ENCODE measurements at regions not wholly inside any gene's neighbourhood (a gene's known extent, or its start where the extent isn't known, plus 50 kb on each side); places are given as distances from the start of the nearest gene placed in this dataset.

DNA sequence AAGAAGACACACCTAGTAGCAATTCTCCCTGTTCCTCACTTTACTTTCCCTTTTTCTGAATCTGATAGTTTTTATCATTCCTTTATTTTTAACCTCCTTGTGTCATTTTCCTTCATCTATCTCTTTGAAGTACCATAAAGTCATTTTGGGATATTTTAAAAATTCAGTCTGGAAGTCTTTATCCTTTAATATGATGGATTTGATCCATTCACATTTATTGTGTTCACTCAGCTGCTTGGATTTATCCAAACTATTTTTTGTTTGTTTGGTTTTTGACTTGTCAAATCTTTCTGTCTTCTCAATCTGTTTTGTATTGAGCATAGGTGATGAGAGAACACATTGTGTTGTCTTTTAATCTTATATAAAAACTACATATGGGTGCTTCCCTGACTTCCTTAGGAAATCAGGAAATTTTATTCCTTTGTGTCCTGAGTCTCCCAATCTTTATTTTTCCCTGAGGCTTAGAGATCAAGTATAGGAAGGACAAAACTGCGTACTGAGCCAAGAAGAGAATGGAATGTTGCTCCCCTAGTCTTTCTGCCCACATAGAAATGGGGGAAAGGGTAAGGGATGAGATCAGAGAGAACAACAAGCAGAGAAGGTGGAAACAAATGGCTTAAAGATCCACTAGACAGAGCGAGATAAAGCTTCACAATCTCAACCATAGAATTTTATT lies 132.7 kb upstream of the HABP2 start:
- no peak for DNase-seq (ENCODE audit: low spot score)

DNA sequence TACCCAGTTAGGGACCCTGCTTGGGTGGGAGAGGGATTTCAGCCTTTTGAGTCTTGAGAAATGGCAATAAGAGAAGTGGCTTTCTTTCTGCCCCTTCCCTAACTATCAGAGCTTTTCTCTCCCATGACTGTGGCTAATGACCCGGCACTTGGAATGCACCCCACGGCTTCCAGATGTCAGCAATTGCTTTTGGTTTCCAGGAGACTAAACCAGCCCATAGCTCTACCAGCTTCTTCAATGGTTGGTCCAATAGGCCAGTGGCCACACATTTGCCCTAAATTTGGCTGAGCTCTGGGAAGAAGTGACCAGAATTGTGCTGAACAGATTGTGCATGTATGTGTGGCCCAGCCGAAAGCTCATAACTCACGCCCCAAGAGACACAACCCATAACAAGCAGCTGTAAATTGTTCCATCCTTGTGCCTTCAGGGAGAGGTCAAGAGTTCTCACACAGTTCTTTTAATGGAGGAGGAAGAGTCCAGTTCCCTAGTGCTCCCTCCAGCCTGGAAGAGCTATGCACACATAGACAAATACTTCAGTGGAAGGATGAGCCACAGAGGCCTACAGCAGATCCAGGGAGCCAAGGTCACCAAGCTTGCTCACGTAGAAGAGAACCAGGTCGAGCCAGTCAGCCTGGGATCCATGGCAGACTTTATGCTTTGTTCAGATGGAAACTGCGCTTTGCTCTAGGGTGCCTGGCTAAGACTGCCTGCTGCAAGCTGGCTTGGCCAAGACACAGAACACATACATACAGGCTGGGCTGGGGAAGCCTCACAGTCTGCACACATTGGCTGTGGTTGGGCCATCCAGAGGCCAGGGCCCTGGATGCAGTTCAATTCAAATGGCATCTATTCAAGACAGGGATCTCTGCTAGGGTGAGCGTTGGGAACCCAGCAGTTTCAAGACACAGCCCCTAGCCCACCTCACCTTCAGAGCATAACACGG lies 131.8 kb upstream of the HABP2 start:
- no peak for DNase-seq (ENCODE audit: low spot score)

DNA sequence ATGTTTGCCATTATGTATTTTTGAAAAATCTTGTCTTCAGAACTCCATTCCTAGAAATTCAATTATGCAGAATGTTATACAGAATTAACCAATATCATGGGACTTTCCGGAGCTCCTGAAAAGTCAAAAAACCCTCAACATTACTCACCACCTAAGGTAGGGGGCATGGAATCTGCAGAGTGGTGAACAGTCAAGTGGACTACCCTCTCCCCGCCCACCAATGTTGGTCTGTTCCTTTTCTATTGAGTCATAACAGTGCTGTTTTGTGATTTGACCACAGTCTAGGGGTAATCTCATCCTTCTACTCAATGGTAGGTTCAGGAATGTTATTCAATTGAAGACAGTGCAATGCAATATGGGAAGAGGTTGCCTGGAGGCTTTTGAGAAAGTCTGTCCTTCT lies 130.5 kb upstream of the HABP2 start:
- DNase-seq (ENCODE audit: low spot score) = no peak

DNA sequence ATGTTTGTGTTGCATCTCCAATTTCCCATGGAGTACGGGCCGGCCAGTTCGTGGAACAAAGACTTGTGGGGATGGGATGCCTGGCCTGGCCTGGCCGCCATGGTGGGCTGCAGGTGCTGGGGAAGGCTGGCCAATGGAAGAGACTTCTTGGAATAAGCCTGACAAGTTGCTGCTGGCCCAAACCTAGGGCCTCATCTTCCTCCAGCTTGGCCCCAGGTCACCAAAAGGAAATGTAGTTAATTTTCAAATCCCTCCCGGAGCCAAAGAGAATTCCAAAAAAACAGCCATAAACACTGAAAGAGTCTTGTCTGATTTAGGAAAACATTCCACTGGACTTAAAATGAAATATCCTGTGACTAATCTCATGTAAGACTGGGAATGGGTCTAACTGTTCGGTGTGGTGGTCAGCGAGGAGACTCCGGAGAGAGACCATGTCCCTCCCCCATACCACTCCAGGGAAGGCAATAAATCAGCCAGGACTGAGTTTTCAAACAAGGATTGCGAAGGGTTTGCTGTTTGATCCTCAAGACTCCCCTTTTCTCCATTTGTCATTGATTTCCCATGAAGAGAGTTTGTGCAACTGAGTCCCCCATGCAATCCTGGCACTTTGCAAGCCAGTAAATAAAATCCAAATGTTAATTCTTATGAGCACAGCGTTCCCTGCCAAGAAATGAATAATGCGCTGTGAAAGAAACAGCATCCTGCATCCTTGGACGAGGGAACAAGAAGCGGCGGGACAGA lies 128.7 kb upstream of the HABP2 start:
- no peak for DNase-seq (ENCODE audit: low spot score)

DNA sequence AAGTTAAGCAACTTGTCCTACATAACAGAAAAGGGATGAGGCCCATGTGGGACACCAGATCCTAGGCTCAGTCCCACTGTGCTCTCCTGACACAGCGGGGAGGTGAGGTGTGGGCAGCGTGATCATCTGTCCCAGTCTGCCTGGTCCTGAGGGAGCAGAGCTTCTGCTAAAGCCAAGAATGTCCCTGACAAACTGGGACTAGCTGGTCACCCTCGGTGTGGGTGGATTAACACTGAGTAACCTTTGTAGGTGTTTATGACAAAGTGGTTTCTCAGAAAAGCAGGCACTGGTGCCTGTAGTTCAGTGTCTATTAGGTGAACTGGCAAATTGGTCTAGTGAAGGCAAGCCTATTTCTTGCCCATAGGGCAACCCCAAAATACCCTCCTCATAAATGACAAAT lies 127.8 kb upstream of the HABP2 start:
- no peak for DNase-seq (ENCODE audit: low spot score)

DNA sequence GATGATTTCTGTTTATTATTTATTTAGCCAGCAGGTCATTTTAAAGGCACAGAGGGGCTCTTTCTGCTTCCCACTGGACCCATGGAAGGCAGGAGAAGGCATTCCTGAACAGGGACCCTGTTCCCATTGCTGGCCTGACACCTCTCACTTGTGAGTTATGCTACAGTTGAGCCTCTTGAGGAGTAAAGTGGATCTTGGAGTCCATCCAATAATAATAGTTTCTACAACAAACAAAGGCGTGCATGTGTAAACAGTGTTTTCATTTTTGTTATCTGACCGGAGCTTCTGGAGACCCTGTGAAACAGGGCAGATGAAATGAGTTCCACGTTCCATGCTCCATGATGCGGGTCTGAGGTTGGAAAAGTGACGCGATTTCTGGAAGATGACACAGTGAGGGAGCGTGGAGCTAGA lies 127.3 kb upstream of the HABP2 start:
- DNase-seq (ENCODE audit: low spot score) = no peak

DNA sequence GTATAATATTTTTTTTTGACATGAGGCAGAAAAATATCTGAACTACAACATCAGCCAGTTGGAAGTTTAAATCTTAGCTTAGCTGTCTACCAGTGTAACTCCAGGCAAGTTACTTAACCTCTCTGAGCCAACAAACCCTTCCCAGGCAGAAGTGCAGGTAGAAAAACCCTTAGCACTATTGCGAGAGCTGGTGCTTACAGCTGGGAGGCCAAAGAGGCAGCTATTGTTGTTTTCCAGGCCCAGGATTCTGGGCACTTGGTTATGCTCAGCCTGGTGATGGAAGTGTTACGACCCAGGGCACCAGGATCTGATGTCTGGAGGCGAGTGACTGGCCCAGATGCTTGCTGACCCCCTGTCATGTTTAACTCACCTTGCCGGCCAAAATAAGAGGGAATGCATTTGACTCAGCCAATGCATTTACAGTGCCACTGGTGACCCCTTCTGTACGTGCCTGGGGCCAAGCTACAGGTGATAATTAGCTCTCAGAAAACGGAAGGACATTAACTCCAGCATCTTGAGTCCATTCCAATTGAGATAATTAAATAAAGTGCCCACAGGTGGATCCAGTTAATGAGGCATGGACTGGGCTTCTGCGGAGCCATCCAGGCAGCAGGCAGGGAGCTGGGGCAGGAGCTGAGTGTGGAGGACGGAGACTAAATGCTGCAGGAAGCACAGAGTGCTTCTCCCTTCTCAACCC lies 126.5 kb upstream of the HABP2 start:
- no peak for DNase-seq (ENCODE audit: low spot score)

DNA sequence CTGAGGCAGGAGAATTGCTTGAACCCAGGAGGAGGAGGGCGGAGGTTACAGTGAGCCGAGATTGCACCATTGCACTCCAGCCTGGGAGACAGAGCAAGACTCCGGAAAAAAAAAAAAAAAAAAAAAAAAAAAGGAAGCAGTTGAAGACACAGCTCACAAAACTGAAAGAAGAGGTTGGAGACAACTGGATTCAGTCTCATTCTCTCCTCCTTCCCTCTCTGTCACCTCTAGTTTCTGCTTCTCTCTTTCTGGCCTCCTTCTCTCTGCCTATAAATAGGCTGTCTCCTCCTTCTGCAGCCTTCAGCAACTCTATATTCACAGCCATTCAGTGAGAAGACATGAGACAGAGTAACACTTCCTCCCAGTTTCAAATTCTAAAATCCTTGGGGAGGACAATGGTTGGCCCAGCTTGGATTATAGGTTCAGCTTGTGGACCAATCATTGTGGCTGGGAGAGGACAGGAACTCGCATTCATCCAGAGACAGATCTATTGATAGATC lies 125.6 kb upstream of the HABP2 start:
- DNase-seq (ENCODE audit: low spot score) = no peak

DNA sequence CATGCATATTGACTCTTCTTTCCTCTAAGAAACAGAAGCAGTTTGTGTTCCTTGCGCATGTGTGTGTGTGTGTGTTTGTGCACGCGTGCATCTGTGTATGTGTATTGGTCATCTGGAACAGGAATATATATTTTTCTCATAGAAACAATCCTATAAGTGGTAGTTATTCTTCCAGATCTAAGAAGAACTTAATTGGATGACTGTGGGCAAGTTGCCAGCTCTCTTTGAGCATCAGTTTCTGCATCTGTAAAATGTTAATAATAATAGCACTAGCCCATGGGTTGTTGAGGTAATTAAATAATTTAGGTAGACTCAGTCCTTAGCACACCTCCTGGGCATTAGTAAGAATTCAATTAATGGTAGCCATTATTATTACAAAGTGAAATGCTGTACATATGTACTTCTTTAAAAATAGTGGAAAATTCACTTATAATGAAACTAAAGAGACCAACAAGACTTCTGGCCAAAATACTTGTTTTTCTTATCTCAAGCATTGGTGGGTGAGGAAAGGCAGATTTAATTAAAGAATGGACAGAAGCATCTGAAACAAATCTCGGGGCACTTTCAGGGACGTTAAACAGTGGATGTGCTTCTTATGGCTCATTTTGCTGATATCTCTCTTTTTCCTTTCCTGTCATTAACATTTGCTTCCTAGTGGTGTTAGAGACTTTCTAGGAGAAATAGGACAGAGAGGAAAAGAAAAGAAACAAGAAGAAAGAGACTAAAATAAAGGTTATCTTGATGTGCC lies 124.9 kb upstream of the HABP2 start:
- no peak for DNase-seq (ENCODE audit: low spot score)

DNA sequence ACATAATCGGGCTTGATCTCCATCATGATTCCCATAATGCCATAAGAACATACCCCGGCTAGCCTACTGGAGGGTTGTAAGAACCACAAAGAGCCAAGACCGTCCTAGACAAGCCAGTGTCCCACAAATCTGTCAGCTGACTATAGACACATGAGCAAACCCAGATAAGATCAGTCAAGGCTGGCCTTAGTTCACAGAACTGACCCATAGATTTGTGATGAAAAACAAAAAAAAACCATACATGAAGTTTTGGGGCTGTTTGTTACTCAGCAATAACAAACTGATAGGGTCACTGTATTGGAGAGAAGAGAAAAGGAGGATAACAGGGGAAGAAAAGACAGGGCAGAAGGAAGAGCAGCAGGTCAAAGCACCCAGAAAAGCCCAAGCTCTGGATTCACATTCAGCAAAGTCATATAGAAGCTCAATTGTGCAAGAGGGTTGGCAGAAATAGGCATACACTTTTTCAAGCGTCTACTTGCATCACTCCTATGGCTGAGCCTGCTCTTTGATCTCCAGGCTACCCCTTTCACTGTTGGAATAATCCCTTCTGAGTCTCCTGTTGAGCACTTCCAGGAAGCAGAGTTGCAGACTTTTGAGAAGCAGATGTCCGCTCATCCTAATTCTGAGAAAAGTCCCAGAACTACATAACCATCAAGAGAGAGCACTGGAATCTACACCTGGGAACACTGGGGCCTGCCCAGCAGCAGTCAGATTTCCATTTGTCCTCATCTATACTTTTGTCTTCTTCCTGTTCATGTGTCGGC lies 122.0 kb upstream of the HABP2 start:
- no peak for DNase-seq (ENCODE audit: low spot score)

DNA sequence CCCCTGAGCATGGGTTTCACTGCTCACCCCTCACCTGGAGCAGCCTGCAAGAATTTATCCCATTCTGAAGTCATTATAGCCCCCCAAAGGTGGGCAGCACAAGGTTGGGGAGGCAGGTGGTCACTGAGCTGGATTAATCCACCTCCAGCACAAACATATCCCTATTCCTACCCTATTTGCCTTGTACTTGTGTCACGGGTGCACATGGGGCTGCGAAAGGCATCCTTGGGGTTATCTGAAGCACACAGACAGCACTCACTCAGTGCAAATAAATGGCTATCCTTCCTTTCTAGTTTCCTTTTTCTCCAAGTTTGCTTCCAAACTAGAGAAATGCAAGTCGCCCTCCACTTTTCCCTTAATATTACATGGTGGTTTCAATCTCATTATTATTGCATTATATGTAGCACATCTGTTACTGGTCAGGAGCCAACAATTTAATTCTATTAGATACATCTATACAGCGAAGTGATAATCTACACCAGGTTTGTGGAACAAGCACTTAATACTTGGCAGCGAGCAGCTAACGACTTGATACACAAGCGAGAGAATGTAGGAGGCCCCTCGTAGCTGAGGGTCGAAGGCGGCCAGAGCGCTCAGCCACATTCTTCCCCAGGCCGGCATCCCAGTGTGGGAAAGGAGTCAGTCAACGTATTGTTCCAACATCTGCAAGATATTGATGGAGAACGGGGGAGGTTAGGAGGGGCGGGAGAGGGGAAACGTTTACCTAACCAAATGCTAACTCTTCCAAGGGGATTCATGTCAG lies 121.3 kb upstream of the HABP2 start:
- DNase-seq (ENCODE audit: low spot score) = no peak

DNA sequence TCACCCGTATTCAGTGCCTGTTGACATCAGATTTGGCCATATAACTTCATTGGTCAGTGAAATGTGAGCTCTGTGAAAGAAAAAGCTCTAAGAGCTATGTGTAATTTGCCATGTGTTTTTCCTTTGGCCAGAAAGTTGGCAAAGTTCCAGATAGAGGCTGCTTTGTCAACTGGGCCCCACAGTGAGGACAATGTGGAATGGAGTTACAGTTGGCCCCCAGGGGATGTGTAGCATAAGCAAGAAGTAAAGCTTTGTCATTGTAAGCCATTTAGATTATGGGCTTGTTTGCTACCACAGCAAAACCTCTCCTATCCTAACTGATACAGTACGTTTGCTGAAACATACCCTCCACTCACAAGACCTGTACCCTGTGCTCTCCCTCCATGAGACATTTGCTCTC lies 119.1 kb upstream of the HABP2 start:
- no peak for DNase-seq (ENCODE audit: low spot score)

DNA sequence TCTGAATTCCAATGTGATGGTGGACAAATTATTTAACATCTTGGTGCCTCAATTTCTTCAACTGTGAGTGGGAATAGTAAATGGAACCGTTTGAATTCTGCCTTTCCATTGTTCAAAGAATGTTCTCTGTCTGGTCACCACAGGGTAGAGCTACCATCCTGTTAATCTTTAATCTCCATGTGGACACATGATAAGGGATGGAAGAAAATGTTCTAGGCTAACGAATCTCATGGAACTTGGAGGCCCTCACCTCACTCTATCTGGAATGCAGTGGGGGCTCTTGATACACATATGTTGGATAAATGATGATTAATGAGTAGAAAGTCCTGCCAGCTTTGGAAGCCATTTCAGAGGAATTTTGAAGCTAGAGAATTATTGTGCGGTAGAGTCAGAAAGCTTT lies 118.5 kb upstream of the HABP2 start:
- DNase-seq (ENCODE audit: low spot score) = no peak

DNA sequence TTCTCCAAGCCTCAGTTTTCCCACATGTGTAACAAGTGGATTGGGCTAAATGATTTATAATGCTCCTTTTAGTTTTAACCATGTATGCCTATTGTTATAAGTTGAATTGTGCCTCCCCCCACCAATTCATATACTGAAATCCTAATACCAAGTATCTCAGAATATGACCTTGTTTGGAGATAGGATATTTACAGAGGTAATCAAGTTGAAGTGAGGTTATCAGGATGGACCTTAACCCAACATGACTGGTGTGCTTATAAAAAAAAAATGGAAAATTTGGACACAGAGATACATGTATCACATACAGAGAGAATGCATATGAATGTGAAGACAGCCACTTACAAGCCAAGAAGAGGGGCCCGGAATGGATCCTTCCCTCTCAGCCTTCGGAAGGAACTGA lies 117.9 kb upstream of the HABP2 start:
- no peak for DNase-seq (ENCODE audit: low spot score)

DNA sequence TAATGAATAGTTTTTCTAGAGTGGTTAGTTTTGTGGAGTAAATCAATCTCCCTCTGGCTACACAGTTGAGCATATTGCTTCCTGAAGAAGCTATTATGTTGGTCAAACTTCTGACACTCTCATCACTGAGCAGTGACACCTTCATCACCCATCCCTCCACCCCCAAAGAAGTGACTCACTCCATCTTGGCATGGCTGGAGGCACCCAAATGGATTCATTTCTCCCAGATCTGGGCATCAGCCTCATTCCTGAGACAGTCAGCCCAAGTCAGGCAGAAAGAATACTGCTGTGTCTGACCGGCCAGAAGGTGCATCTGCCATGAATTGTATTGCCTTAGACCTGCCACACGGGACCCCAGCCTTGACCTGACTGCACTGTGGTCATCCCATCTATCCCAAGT lies 117.0 kb upstream of the HABP2 start:
- DNase-seq (ENCODE audit: low spot score) = no peak

DNA sequence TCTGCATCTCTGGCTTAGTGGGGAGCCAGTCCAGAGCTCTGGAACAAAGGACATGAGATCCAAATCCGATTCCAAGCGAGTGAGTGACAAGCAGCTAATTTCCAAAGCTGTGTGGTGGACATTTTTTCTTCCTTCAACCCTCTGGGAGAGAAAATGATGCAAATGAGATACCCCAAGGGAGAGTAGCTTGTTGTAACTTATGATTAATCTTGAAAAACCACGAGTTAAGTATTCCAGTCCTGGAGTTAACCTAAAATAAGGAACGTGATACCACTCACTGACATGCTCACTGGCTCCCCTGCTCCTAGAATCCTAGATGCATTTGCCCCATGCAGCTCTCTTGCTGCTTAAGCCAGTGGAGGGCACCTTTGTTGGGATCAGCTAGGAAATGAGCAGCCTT lies 116.0 kb upstream of the HABP2 start:
- DNase-seq (ENCODE audit: low spot score) = no peak

DNA sequence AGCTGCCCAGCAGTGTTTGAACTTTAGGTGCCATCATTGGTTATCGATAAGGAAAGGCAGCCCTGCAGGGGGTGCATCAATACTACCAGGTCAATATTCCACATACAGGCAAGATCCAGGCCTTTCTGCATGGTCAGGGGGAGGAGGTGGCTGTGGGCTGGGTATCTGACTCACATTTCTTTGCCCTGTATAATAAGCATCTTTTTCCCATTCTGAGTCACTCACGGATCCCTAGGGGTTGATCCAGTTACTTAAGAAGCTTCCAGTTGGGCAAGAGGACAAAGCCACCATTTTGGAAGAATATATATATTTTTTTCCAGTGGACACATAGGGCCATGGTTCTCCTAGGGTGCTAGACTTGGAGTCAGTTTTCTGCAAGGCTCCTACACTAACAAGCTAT lies 114.2 kb upstream of the HABP2 start:
- DNase-seq (ENCODE audit: low spot score) = no peak

DNA sequence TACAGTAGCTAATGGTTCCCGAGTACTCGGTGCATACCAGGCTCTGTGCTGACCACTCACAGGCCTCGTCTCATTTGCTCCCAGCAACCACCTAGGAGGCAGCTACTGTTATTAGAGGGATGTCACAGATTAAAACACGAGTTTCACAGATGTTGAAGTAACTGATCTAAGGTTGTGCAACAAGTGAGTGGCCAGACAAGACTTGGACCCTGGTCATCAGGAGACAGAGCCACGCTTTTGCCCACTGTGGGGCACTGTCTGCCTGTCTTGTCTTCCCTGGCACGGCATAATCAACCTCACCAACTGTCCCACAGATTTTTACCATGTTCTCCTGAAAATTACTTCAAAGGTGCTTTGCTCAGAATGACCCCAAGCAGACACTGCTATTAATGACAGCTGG lies 111.6 kb upstream of the HABP2 start:
- DNase-seq (ENCODE audit: low spot score) = no peak

DNA sequence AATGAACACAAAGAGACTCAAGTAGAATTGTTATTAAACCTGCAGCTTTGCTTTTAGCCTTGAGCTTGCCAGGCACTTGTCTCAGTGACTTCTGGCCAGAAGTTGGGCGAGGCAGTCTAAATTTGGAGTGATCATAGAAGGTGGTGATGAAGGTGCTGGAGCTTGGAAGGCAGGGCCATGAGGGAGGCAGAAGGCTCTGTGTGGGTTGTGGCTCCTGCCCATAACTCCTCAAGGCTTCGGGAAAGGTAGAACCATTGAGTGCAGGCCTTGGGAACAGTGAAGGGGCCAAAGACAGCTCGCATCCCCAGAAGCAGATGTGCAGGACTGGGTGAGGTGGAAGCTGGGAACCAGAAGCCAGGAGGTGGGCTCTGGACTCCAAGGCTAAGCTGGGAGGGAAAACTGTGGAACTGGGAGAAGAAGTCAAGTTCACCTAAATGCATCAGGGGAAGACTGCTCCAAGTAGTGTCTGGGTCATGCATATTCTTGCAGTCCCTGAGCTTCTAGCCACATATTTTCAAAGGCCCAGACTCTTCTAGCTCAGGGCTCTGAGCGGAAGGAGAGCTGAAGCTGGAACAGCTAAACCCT lies 111.1 kb upstream of the HABP2 start:
- DNase-seq (ENCODE audit: low spot score) = no peak

Data from mucosa of gallbladder (tissue), 1 donor.